Memory B cell (primary cell): ENCODE measurements at regions not wholly inside any gene's neighbourhood (a gene's known extent, or its start where the extent isn't known, plus 50 kb on each side); places are given as distances from the start of the nearest gene placed in this dataset.

Experiments
- ATAC-seq: fragments of 150-1000 bp; cut with Tn5 transposase; 2 replicates; pipeline ENCODE4 v1.10.0; 2021; ENCODE audit warnings: low read depth, mild to moderate bottlenecking, moderate library complexity
- DNase-seq, 2 donors: peaks; one replicate each; pipeline ENCODE4 v3.0.0; 2022; ENCODE audit warnings: low spot score in 2 of 2
- H3K27ac Mint-ChIP-seq: one replicate; pipeline ENCODE4 v1.8.0; 2022; ENCODE audit warnings: mild to moderate bottlenecking, moderate library complexity, mixed read lengths
- H3K27me3 Mint-ChIP-seq: one replicate; pipeline ENCODE4 v1.8.0; 2022; ENCODE audit warnings: mixed read lengths
- H3K36me3 Mint-ChIP-seq: one replicate; pipeline ENCODE4 v1.8.0; 2022; ENCODE audit warnings: mild to moderate bottlenecking, mixed read lengths
- H3K4me1 Mint-ChIP-seq: one replicate; pipeline ENCODE4 v1.8.0; 2022; ENCODE audit warnings: mixed read lengths
- H3K4me3 Mint-ChIP-seq: one replicate; pipeline ENCODE4 v1.8.0; 2022; ENCODE audit warnings: mild to moderate bottlenecking, moderate library complexity, mixed read lengths
- H3K9me3 Mint-ChIP-seq: one replicate; pipeline ENCODE4 v1.8.0; 2022; ENCODE audit warnings: mixed read lengths

GRCh38 chr1:168400139-168400538 lies 119.5 kb downstream of the TBX19 start:
- no peak overlapping the region for H3K27ac Mint-ChIP-seq
- no peaks in the 10 kb centered on the region for H3K36me3 Mint-ChIP-seq
- no peak overlapping the region for H3K4me3 Mint-ChIP-seq
- no peaks in the 10 kb centered on the region for H3K9me3 Mint-ChIP-seq
- no peaks in the 10 kb centered on the region for H3K4me1 Mint-ChIP-seq
- ATAC-seq (no peak), DNase-seq (no peak)
- H3K27me3 Mint-ChIP-seq, result peaks cover 6% of the 10 kb centered on the region

DNA sequence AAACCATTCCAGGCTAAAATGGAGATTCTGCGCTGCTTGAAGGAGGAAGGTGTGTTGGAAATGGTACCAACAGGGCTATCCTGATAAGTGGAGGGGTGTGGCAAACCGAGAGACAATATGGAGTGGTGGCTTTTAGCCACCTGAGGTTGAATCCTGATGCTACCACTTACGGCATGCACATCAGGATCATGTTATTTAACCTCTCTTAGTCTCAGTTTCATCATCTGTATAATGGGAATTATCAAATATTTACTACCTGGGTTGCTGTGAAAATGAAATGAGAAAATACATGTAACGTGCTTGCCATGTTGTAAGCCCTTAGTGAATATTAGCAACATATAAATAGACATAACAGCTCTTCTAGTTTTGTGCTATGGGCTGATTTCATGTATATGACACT lies 117.1 kb downstream of the TBX19 start:
- Mint-ChIP-seq H3K9me3 (no peaks in the 10 kb centered on the region), H3K27me3 (peaks cover 8% of the 10 kb centered on the region), H3K27ac (no peak overlapping the region), H3K4me3 (no peak overlapping the region), H3K4me1 (no peaks in the 10 kb centered on the region), H3K36me3 (no peaks in the 10 kb centered on the region)
- no peak for DNase-seq
- ATAC-seq, result no peak

- H3K4me1 Mint-ChIP-seq, result no peaks in the 10 kb centered on the region
- ATAC-seq (no peak), DNase-seq (no peak)
- no peak overlapping the region for H3K27ac Mint-ChIP-seq
- no peaks in the 10 kb centered on the region for H3K36me3 Mint-ChIP-seq
- no peaks in the 10 kb centered on the region for H3K9me3 Mint-ChIP-seq
- no peak overlapping the region for H3K4me3 Mint-ChIP-seq
- H3K27me3 Mint-ChIP-seq, result peaks cover 10% of the 10 kb centered on the region
Observed at GRCh38 chr1:168396940-168397684, 116.4 kb downstream of the TBX19 start.

GRCh38 chr1:168396508-168396907 lies 115.8 kb downstream of the TBX19 start:
- ATAC-seq (no peak), DNase-seq (no peak)
- Mint-ChIP-seq H3K36me3 (no peaks in the 10 kb centered on the region), H3K27ac (no peak overlapping the region), H3K9me3 (no peaks in the 10 kb centered on the region), H3K4me3 (no peak overlapping the region), H3K4me1 (no peaks in the 10 kb centered on the region), H3K27me3 (peaks cover 10% of the 10 kb centered on the region)

DNA sequence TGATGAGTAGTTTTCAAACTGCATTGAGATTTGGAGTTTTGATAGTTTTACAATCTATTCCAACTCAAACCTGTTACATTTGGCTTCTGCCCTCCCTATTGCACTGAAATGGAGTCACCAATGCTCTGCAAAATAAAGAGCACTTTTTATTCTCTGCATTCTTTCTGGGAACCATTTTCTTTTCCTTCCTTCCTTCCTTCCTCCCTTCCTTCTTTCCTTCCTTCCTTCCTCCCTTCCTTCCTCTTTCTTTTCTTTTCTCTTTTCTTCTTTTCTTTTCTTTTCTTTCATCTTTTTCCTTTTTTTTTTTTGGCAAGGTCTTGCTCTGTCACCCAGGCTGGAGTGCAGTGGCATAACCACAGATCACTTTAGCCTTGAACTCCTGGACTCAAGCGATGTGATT lies 114.2 kb downstream of the TBX19 start:
- Mint-ChIP-seq H3K27me3 (peaks cover 8% of the 10 kb centered on the region), H3K9me3 (no peaks in the 10 kb centered on the region), H3K4me1 (no peaks in the 10 kb centered on the region), H3K36me3 (no peaks in the 10 kb centered on the region), H3K27ac (no peak overlapping the region), H3K4me3 (no peak overlapping the region)
- ATAC-seq (no peak), DNase-seq (no peak)

- Mint-ChIP-seq H3K4me3 (no peak overlapping the region), H3K27me3 (peaks cover 11% of the 10 kb centered on the region), H3K9me3 (no peaks in the 10 kb centered on the region), H3K4me1 (no peaks in the 10 kb centered on the region), H3K36me3 (no peaks in the 10 kb centered on the region), H3K27ac (no peak overlapping the region)
- DNase-seq (no peak), ATAC-seq (no peak)
Observed at GRCh38 chr1:168392958-168393549, 112.4 kb downstream of the TBX19 start.

- ATAC-seq (no peak), DNase-seq (no peak)
- no peak overlapping the region for H3K4me3 Mint-ChIP-seq
- no peaks in the 10 kb centered on the region for H3K36me3 Mint-ChIP-seq
- no peaks in the 10 kb centered on the region for H3K9me3 Mint-ChIP-seq
- H3K4me1 Mint-ChIP-seq, result no peaks in the 10 kb centered on the region
- peaks cover 12% of the 10 kb centered on the region for H3K27me3 Mint-ChIP-seq
- H3K27ac Mint-ChIP-seq, result no peak overlapping the region
Observed at GRCh38 chr1:168391851-168392681, 111.4 kb downstream of the TBX19 start.

GRCh38 chr1:168390271-168390670 lies 109.6 kb downstream of the TBX19 start:
- Mint-ChIP-seq H3K27me3 (peaks cover 14% of the 10 kb centered on the region), H3K9me3 (no peaks in the 10 kb centered on the region), H3K36me3 (peaks cover 2% of the 10 kb centered on the region), H3K4me1 (no peaks in the 10 kb centered on the region), H3K27ac (no peak overlapping the region), H3K4me3 (no peak overlapping the region)
- DNase-seq, result no peak
- no peak for ATAC-seq

GRCh38 chr1:168387781-168388760 lies 107.4 kb downstream of the TBX19 start:
- Mint-ChIP-seq H3K27me3 (peaks cover 15% of the 10 kb centered on the region), H3K4me3 (no peak overlapping the region)

DNA sequence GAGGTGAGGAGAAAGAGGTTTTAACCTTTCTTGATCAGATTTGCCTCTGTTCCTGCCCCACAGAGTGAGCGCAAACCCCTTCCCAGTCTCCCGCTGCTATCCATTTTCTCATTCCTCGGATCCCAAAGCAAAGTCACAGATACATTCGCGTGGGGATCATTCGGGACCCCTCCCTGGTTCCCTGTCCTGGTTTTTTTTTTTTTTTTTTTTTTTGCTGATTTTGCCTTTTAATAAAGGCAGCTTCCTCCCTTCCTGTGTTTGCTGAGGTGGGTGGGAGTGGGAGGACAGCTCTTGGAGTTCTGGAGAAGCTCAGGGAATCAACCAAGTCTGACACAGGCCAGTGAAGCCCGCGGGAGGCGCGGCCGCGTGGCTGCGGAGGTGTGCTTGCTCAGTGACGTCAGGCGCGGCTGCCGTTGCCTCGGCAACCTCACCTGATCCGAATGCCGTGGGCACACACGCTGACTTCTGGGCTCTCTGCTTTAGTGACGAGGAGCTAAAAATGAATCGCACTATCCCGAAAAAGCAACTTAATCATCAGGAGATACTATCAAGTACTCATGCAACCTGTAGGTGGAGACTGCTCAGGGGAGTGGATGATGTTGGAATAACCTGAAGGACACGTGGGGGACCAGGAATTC lies 106.4 kb downstream of the TBX19 start:
- Mint-ChIP-seq H3K9me3 (no peaks in the 10 kb centered on the region), H3K36me3 (peaks cover 2% of the 10 kb centered on the region), H3K27me3 (peaks cover 14% of the 10 kb centered on the region), H3K27ac (peak overlapping the region; percentile 76), H3K4me1 (no peaks in the 10 kb centered on the region), H3K4me3 (peak overlapping the region; percentile 28)
- peak; percentile 96 for ATAC-seq
- peak; percentile 14 to 26 for DNase-seq

More at GRCh38 chr1:168387781-168388760, 107.4 kb downstream of the TBX19 start:
- Mint-ChIP-seq H3K27ac (peak overlapping the region; percentile 76), H3K36me3 (peaks cover 2% of the 10 kb centered on the region), H3K9me3 (no peaks in the 10 kb centered on the region), H3K4me1 (no peaks in the 10 kb centered on the region)
- no peak for ATAC-seq
- DNase-seq, result no peak

DNA sequence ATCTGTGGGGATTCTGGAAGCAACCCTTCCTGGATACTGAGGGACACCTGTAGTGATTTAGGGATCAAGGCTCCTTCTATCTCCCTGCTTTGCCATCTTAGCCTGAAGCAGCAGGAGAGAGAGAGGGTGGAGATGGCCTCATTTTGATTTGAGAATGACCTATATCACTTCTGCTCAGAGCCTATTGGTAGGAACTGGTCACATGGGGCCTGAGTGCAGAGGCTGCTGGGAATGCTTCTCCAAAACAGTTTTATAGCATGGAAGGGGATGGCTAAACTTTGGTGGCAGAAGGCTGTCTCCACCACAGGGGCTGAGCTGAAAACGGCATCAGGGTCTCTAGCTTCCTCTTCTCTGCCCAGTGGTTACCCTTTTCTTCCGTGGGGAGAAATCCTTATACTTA lies 105.8 kb downstream of the TBX19 start:
- H3K27ac Mint-ChIP-seq, result no peak overlapping the region
- peaks cover 2% of the 10 kb centered on the region for H3K36me3 Mint-ChIP-seq
- no peak for ATAC-seq
- H3K27me3 Mint-ChIP-seq, result peaks cover 14% of the 10 kb centered on the region
- H3K4me1 Mint-ChIP-seq, result no peaks in the 10 kb centered on the region
- H3K9me3 Mint-ChIP-seq, result no peaks in the 10 kb centered on the region
- no peak for DNase-seq
- H3K4me3 Mint-ChIP-seq, result no peak overlapping the region

GRCh38 chr1:168381850-168382249 lies 101.2 kb downstream of the TBX19 start:
- DNase-seq (no peak), ATAC-seq (no peak)
- Mint-ChIP-seq H3K27me3 (peaks cover 7% of the 10 kb centered on the region), H3K4me3 (no peak overlapping the region), H3K4me1 (no peaks in the 10 kb centered on the region), H3K9me3 (peaks cover 3% of the 10 kb centered on the region), H3K27ac (no peak overlapping the region), H3K36me3 (peaks cover 2% of the 10 kb centered on the region)

DNA sequence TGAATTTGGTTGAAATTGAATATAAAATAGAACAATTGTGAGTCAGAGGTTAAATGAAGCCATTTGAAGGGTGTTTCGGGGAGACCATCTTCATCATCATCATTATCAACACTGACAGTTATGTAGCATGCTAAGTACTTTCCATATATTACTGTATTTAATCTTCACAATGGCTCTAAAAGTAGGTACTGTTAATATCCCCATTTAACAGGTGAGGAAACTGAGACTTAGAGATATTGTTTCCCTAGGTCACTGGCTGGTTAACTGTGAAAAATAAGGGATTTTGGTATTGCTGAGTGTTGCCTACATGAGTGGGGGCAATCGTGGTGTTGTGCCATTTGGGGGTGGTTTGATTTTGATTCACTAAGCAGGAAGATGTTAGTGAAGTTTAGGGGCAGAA lies 100.3 kb downstream of the TBX19 start:
- DNase-seq, result no peak
- no peak overlapping the region for H3K27ac Mint-ChIP-seq
- H3K27me3 Mint-ChIP-seq, result peaks cover 7% of the 10 kb centered on the region
- H3K4me3 Mint-ChIP-seq, result no peak overlapping the region
- no peak for ATAC-seq
- peaks cover 2% of the 10 kb centered on the region for H3K36me3 Mint-ChIP-seq
- H3K4me1 Mint-ChIP-seq, result no peaks in the 10 kb centered on the region
- H3K9me3 Mint-ChIP-seq, result peaks cover 3% of the 10 kb centered on the region
